Activated naive CD4-positive, alpha-beta T cell treated with anti-CD3 and anti-CD28 coated beads, Interleukin-2, amount 10 ng/mL, durations not matched to agents 7 days and 5 days (primary cell): ENCODE measurements at regions not wholly inside any gene's neighbourhood (a gene's known extent, or its start where the extent isn't known, plus 50 kb on each side); places are given as distances from the start of the nearest gene placed in this dataset.
"Not testable (repeated sequence)": the region's sequence is repeated elsewhere in the genome, so short reads cannot be mapped to it uniquely, and the experiment has no call there.

ENCODE experiments used
- CTCF ChIA-PET: fragments of 350-600 bp; sonication (Branson Sonifier 250); formaldehyde crosslinking; loops from one replicate; lab custom pipeline; 2021; ENCODE audit warnings: antibody characterized with exemption; lab: Charles Lee
- DNase-seq: peaks from one replicate; pipeline ENCODE4 v3.0.0-alpha.2; 2020
- H3K27ac Mint-ChIP-seq: one replicate; pipeline ENCODE4 v1.8.0; 2021; ENCODE audit warnings: mild to moderate bottlenecking, moderate library complexity, mixed read lengths
- H3K27me3 Mint-ChIP-seq: one replicate; pipeline ENCODE4 v1.8.0; 2021; ENCODE audit warnings: mild to moderate bottlenecking, mixed read lengths
- H3K36me3 Mint-ChIP-seq: one replicate; pipeline ENCODE4 v1.8.0; 2021; ENCODE audit warnings: mixed read lengths
- H3K4me1 Mint-ChIP-seq: one replicate; pipeline ENCODE4 v1.8.0; 2021; ENCODE audit warnings: mixed read lengths
- H3K4me3 Mint-ChIP-seq: one replicate; pipeline ENCODE4 v1.8.0; 2021; ENCODE audit warnings: mild to moderate bottlenecking, moderate library complexity, mixed read lengths
- H3K9me3 Mint-ChIP-seq: one replicate; pipeline ENCODE4 v1.8.0; 2021; ENCODE audit warnings: mixed read lengths

- no peak for DNase-seq
- Mint-ChIP-seq H3K4me1 (no peaks in the 10 kb centered on the region), H3K9me3 (peaks cover 5% of the 10 kb centered on the region), H3K27me3 (no peaks in the 10 kb centered on the region), H3K36me3 (no peaks in the 10 kb centered on the region), H3K27ac (no peak overlapping the region), H3K4me3 (no peak overlapping the region)
- CTCF ChIA-PET = no interaction called here
These were observed 94.0 kb upstream of the ZNF536 start for GRCh38 chr19:30277941-30278881.

GRCh38 chr19:30278882-30279254, 93.3 kb upstream of the ZNF536 start:
- CTCF ChIA-PET = no interaction called here
- Mint-ChIP-seq H3K27me3 (no peaks in the 10 kb centered on the region), H3K36me3 (no peaks in the 10 kb centered on the region), H3K4me3 (no peak overlapping the region), H3K4me1 (no peaks in the 10 kb centered on the region), H3K27ac (no peak overlapping the region), H3K9me3 (no peaks in the 10 kb centered on the region)
- DNase-seq = no peak

GRCh38 chr19:30280018-30280417, 92.2 kb upstream of the ZNF536 start:
- H3K27ac Mint-ChIP-seq = no peak overlapping the region
- H3K4me1 Mint-ChIP-seq = no peaks in the 10 kb centered on the region
- no peaks in the 10 kb centered on the region for H3K9me3 Mint-ChIP-seq
- no peaks in the 10 kb centered on the region for H3K36me3 Mint-ChIP-seq
- DNase-seq = no peak
- H3K4me3 Mint-ChIP-seq = no peak overlapping the region
- no peaks in the 10 kb centered on the region for H3K27me3 Mint-ChIP-seq
- CTCF ChIA-PET = no interaction called here

GRCh38 chr19:30281906-30282305, 90.3 kb upstream of the ZNF536 start:
- Mint-ChIP-seq H3K27me3 (no peaks in the 10 kb centered on the region), H3K36me3 (no peaks in the 10 kb centered on the region), H3K9me3 (no peaks in the 10 kb centered on the region), H3K4me3 (no peak overlapping the region), H3K4me1 (no peaks in the 10 kb centered on the region), H3K27ac (no peak overlapping the region)
- DNase-seq = no peak
- CTCF ChIA-PET = no interaction called here

GRCh38 chr19:30283556-30283955, 88.6 kb upstream of the ZNF536 start:
- H3K4me3 Mint-ChIP-seq = no peak overlapping the region
- H3K27ac Mint-ChIP-seq = no peak overlapping the region
- no peaks in the 10 kb centered on the region for H3K36me3 Mint-ChIP-seq
- no peaks in the 10 kb centered on the region for H3K27me3 Mint-ChIP-seq
- no peaks in the 10 kb centered on the region for H3K4me1 Mint-ChIP-seq
- DNase-seq = no peak
- H3K9me3 Mint-ChIP-seq = no peaks in the 10 kb centered on the region
- CTCF ChIA-PET = no interaction called here

- Mint-ChIP-seq H3K4me3 (no peak overlapping the region), H3K27me3 (no peaks in the 10 kb centered on the region), H3K9me3 (no peaks in the 10 kb centered on the region), H3K4me1 (no peaks in the 10 kb centered on the region), H3K36me3 (no peaks in the 10 kb centered on the region), H3K27ac (no peak overlapping the region)
- DNase-seq = no peak
- CTCF ChIA-PET = no interaction called here
These were observed 88.0 kb upstream of the ZNF536 start for GRCh38 chr19:30284209-30284608.

GRCh38 chr19:30284885-30285284, 87.3 kb upstream of the ZNF536 start:
- H3K27me3 Mint-ChIP-seq = no peaks in the 10 kb centered on the region
- CTCF ChIA-PET = no interaction called here
- H3K4me1 Mint-ChIP-seq = no peaks in the 10 kb centered on the region
- H3K9me3 Mint-ChIP-seq = no peaks in the 10 kb centered on the region
- no peak overlapping the region for H3K4me3 Mint-ChIP-seq
- H3K27ac Mint-ChIP-seq = no peak overlapping the region
- no peak for DNase-seq
- no peaks in the 10 kb centered on the region for H3K36me3 Mint-ChIP-seq

GRCh38 chr19:30286378-30286777, 85.8 kb upstream of the ZNF536 start:
- H3K4me3 Mint-ChIP-seq = no peak overlapping the region
- DNase-seq = no peak

GRCh38 chr19:30287259-30287658, 84.9 kb upstream of the ZNF536 start:
- Mint-ChIP-seq H3K36me3 (no peaks in the 10 kb centered on the region), H3K4me3 (no peak overlapping the region), H3K27ac (no peak overlapping the region), H3K9me3 (peaks cover 3% of the 10 kb centered on the region), H3K27me3 (no peaks in the 10 kb centered on the region), H3K4me1 (no peaks in the 10 kb centered on the region)
- CTCF ChIA-PET = no interaction called here
- no peak for DNase-seq

More at GRCh38 chr19:30286378-30286777, 85.8 kb upstream of the ZNF536 start:
- Mint-ChIP-seq H3K36me3 (no peaks in the 10 kb centered on the region), H3K4me1 (no peaks in the 10 kb centered on the region), H3K27me3 (no peaks in the 10 kb centered on the region), H3K27ac (no peak overlapping the region), H3K9me3 (peaks cover 3% of the 10 kb centered on the region)
- CTCF ChIA-PET = no interaction called here

- no peak for DNase-seq
- Mint-ChIP-seq H3K9me3 (peaks cover 3% of the 10 kb centered on the region), H3K27ac (no peak overlapping the region), H3K4me3 (no peak overlapping the region), H3K4me1 (no peaks in the 10 kb centered on the region), H3K36me3 (no peaks in the 10 kb centered on the region), H3K27me3 (no peaks in the 10 kb centered on the region)
- CTCF ChIA-PET = no interaction called here
These were observed 84.2 kb upstream of the ZNF536 start for GRCh38 chr19:30287973-30288372.

- no peak for DNase-seq
- Mint-ChIP-seq H3K4me3 (no peak overlapping the region), H3K27ac (no peak overlapping the region), H3K36me3 (no peaks in the 10 kb centered on the region), H3K9me3 (peaks cover 3% of the 10 kb centered on the region), H3K4me1 (no peaks in the 10 kb centered on the region), H3K27me3 (no peaks in the 10 kb centered on the region)
- CTCF ChIA-PET = no interaction called here
These were observed 83.3 kb upstream of the ZNF536 start for GRCh38 chr19:30288911-30289310.

- H3K36me3 Mint-ChIP-seq = no peaks in the 10 kb centered on the region
- DNase-seq = no peak
- H3K4me3 Mint-ChIP-seq = no peak overlapping the region
- H3K4me1 Mint-ChIP-seq = no peaks in the 10 kb centered on the region
- H3K27me3 Mint-ChIP-seq = no peaks in the 10 kb centered on the region
- CTCF ChIA-PET = no interaction called here
- no peak overlapping the region for H3K27ac Mint-ChIP-seq
- peaks cover 3% of the 10 kb centered on the region for H3K9me3 Mint-ChIP-seq
These were observed 82.8 kb upstream of the ZNF536 start for GRCh38 chr19:30289336-30289735.

- H3K36me3 Mint-ChIP-seq, DNase-seq, H3K27me3 Mint-ChIP-seq, H3K4me1 Mint-ChIP-seq, CTCF ChIA-PET, H3K4me3 Mint-ChIP-seq, H3K27ac Mint-ChIP-seq, H3K9me3 Mint-ChIP-seq: not testable (repeated sequence)
These were observed 81.4 kb upstream of the ZNF536 start for GRCh38 chr19:30290805-30291204.

- CTCF ChIA-PET = no interaction called here
- Mint-ChIP-seq H3K27me3 (no peaks in the 10 kb centered on the region), H3K4me3 (no peak overlapping the region), H3K36me3 (no peaks in the 10 kb centered on the region), H3K9me3 (peaks cover 3% of the 10 kb centered on the region), H3K27ac (no peak overlapping the region), H3K4me1 (no peaks in the 10 kb centered on the region)
- DNase-seq = no peak
These were observed 79.0 kb upstream of the ZNF536 start for GRCh38 chr19:30293051-30293785.

- no peak for DNase-seq
- Mint-ChIP-seq H3K4me3 (no peak overlapping the region), H3K9me3 (no peaks in the 10 kb centered on the region), H3K27me3 (no peaks in the 10 kb centered on the region), H3K27ac (no peak overlapping the region), H3K4me1 (no peaks in the 10 kb centered on the region), H3K36me3 (no peaks in the 10 kb centered on the region)
- CTCF ChIA-PET = no interaction called here
These were observed 74.2 kb upstream of the ZNF536 start for GRCh38 chr19:30297969-30298368.
